Astrocyte of the spinal cord (primary cell): ENCODE measurements at regions not wholly inside any gene's neighbourhood (a gene's known extent, or its start where the extent isn't known, plus 50 kb on each side); places are given as distances from the start of the nearest gene placed in this dataset.

Experiments used
- DNase-seq: peaks from one replicate; pipeline ENCODE4 v3.0.0; 2011; ENCODE audit warnings: low read depth, low spot score
- H3K4me3 ChIP-seq: 2 replicates; pipeline ENCODE4 v1.5.1; 2011; ENCODE audit warnings: low read depth, mild to moderate bottlenecking, low read length, moderate library complexity
- CTCF ChIP-seq: IDR thresholded peaks from 2 replicates; pipeline ENCODE4 v1.5.1; 2012; ENCODE audit warnings: low read depth, mild to moderate bottlenecking, low read length, inconsistent platforms
- in situ Hi-C: cut with HindIII; loops from 2 replicates; pipeline ENCODE4 v1.10.0; 2017; ENCODE audit warnings: low sequenced_read_pairs

GRCh38 chr1:177812144-177812543, 157.7 kb downstream of the SEC16B start:
- DNase-seq: no peak
- no peak overlapping the region for H3K4me3 ChIP-seq
- in situ Hi-C loops: no loop called here
- TF ChIP-seq CTCF: no peak

GRCh38 chr1:177811429-177811828, 158.4 kb downstream of the SEC16B start:
- no peak for TF ChIP-seq CTCF
- H3K4me3 ChIP-seq: no peak overlapping the region
- no peak for DNase-seq
- in situ Hi-C loops: no loop called here

GRCh38 chr1:177809819-177810218, 160.0 kb downstream of the SEC16B start:
- no peak overlapping the region for H3K4me3 ChIP-seq
- in situ Hi-C loops: no loop called here
- DNase-seq: no peak
- TF ChIP-seq CTCF: no peak

GRCh38 chr1:177802304-177802703, 167.6 kb downstream of the SEC16B start:
- in situ Hi-C loops: no loop called here
- no peak overlapping the region for H3K4me3 ChIP-seq
- DNase-seq: no peak
- no peak for TF ChIP-seq CTCF

- DNase-seq: no peak
- no peak overlapping the region for H3K4me3 ChIP-seq
- in situ Hi-C loops: no loop called here
- no peak for TF ChIP-seq CTCF
These were observed 168.1 kb downstream of the SEC16B start for GRCh38 chr1:177801790-177802189.

GRCh38 chr1:177800400-177801088, 169.3 kb downstream of the SEC16B start:
- peak; percentile 46 for DNase-seq
- H3K4me3 ChIP-seq: no peak overlapping the region
- TF ChIP-seq CTCF: no peak
- in situ Hi-C loops: no loop called here
